ENCODE measurements at regions not wholly inside any gene's neighbourhood (a gene's known extent, or its start where the extent isn't known, plus 50 kb on each side); places are given as distances from the start of the nearest gene placed in this dataset.

- Histone ChIP-seq H3K79me2 (ENCODE audit: insufficient read depth, low read length) (no peaks in the 10 kb centered on the region), H4K91ac (ENCODE audit: insufficient read length, low read depth, low read length) (no peak overlapping the region), H3K9me3 (ENCODE audit: control insufficient read depth, low read depth, low read length) (no peaks in the 10 kb centered on the region), H4K8ac (replicated peaks; ENCODE audit: insufficient read length, low read depth, low read length) (no peak overlapping the region), H4K5ac (ENCODE audit: insufficient read length, low read depth, low read length) (no peak overlapping the region), H2BK20ac (ENCODE audit: low read depth, low read length, poor library complexity, severe bottlenecking) (no peak overlapping the region), H3K4me1 (ENCODE audit: insufficient read depth, low read length) (no peaks in the 10 kb centered on the region), H3K27ac (ENCODE audit: insufficient read length, low read depth, low read length) (no peak overlapping the region), H3K14ac (ENCODE audit: insufficient read depth, low read length) (no peak overlapping the region), H3K56ac (ENCODE audit: insufficient read length, low read depth, low read length) (no peak overlapping the region), H3K27me3 (ENCODE audit: insufficient read depth, low read length) (no peaks in the 10 kb centered on the region), H3K79me1 (ENCODE audit: insufficient read depth, low read depth, low read length, poor library complexity, severe bottlenecking) (no peaks in the 10 kb centered on the region), H3K4me2 (ENCODE audit: insufficient read depth, insufficient read length, low read length) (no peak overlapping the region), H3K23ac (ENCODE audit: insufficient read length, low read depth, low read length) (no peak overlapping the region), H3K9ac (ENCODE audit: extremely low read depth, insufficient read length, low read length) (no peak overlapping the region), H3K18ac (ENCODE audit: insufficient read length, low read depth, low read length) (no peak overlapping the region), H3K4ac (ENCODE audit: low read depth, low read length) (no peak overlapping the region), H4K20me1 (ENCODE audit: control insufficient read depth, insufficient read depth, insufficient read length) (no peaks in the 10 kb centered on the region), H2BK12ac (ENCODE audit: insufficient read length, low read depth, low read length) (no peak overlapping the region), H2BK5ac (ENCODE audit: insufficient read length, low read length) (no peak overlapping the region), H2BK15ac (ENCODE audit: low read depth, low read length) (no peak overlapping the region), H2BK120ac (ENCODE audit: low read depth, low read length, poor library complexity, severe bottlenecking) (no peak overlapping the region), H3K23me2 (ENCODE audit: insufficient read length, low read depth, low read length, poor library complexity, severe bottlenecking) (no peaks in the 10 kb centered on the region), H2AK5ac (ENCODE audit: insufficient read length, low read length) (no peak overlapping the region), H2AFZ (ENCODE audit: low read length) (no peak overlapping the region), H3T11ph (ENCODE audit: low read length) (no peak overlapping the region)
- WGBS (ENCODE audit: extremely low coverage, insufficient read length, low lambda C conversion rate): no CpG with 5 or more reads among the region's 1 CpG
- H3K4me3 Mint-ChIP-seq: no peak overlapping the region
- no peak overlapping the region for H3K27ac Mint-ChIP-seq
- no peaks in the 10 kb centered on the region for H3K9me3 Mint-ChIP-seq
- no peaks in the 10 kb centered on the region for H3K36me3 Mint-ChIP-seq (ENCODE audit: insufficient read depth in 1 of 3, low read depth in 3 of 3)
- H3K27me3 Mint-ChIP-seq (ENCODE audit: low read depth): no peaks in the 10 kb centered on the region
- no peak for DNase-seq
- TF ChIP-seq, protein P1, sequence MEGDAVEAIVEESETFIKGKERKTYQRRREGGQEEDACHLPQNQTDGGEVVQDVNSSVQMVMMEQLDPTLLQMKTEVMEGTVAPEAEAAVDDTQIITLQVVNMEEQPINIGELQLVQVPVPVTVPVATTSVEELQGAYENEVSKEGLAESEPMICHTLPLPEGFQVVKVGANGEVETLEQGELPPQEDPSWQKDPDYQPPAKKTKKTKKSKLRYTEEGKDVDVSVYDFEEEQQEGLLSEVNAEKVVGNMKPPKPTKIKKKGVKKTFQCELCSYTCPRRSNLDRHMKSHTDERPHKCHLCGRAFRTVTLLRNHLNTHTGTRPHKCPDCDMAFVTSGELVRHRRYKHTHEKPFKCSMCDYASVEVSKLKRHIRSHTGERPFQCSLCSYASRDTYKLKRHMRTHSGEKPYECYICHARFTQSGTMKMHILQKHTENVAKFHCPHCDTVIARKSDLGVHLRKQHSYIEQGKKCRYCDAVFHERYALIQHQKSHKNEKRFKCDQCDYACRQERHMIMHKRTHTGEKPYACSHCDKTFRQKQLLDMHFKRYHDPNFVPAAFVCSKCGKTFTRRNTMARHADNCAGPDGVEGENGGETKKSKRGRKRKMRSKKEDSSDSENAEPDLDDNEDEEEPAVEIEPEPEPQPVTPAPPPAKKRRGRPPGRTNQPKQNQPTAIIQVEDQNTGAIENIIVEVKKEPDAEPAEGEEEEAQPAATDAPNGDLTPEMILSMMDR (conservative IDR thresholded peaks at IDR 0.05): no peak
- H3K4me1 Mint-ChIP-seq: no peaks in the 10 kb centered on the region
These were observed 350.5 kb downstream of the PAX1 start for GRCh38 chr20:22055981-22056380.

Measured in H9 (cell line).